Hematopoietic multipotent progenitor cell treated with erythropoietin and hydrocortisone succinate and interleukin-3 and kit ligand, for 4 days (in vitro differentiated cells): ENCODE measurements at regions not wholly inside any gene's neighbourhood (a gene's known extent, or its start where the extent isn't known, plus 50 kb on each side); places are given as distances from the start of the nearest gene placed in this dataset.
"Not testable (repeated sequence)": the region's sequence is repeated elsewhere in the genome, so short reads cannot be mapped to it uniquely, and the experiment has no call there.

Experiments used
- DNase-seq: peaks from one replicate; pipeline ENCODE4 v3.0.0-alpha.2; 2015

DNA sequence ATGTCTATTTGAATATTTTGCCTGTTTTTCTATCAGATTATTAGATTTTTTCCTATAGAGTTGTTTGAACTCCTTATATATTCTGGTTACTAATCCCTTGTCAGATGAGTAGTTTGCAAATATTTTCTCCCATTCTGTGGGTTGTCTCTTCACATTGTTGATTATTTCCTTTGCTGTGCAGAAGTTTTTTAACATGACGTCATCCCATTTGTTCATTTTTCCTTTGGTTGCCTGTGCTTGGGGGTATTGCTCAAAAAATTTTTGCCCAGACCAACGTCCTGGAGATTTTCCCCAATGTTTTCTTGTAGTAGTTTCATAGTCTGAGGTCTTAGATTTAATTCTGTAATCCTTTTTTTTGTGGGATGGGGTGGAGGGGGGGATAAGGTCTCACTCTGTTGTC, 168.7 kb upstream of the NFIA start:
- DNase-seq, result not testable (repeated sequence)

DNA sequence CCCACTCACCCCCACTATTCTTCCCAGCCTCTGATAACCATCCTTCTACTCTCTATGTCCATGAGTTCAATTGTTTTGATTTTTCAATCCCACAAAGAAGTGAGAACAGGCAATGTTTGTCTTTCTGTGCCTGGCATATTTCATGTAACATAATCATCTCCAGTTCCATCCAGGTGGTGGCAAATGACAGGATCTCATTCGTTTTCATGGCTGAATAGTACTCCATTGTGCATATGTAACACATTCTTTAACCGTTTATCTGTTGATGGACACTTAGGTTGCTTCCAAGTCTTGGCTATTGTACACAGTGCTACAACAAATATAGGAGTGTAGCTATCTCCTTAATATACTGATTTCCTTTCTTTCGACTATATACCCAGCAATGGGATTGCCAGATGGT, 169.3 kb upstream of the NFIA start:
- no peak for DNase-seq

DNA sequence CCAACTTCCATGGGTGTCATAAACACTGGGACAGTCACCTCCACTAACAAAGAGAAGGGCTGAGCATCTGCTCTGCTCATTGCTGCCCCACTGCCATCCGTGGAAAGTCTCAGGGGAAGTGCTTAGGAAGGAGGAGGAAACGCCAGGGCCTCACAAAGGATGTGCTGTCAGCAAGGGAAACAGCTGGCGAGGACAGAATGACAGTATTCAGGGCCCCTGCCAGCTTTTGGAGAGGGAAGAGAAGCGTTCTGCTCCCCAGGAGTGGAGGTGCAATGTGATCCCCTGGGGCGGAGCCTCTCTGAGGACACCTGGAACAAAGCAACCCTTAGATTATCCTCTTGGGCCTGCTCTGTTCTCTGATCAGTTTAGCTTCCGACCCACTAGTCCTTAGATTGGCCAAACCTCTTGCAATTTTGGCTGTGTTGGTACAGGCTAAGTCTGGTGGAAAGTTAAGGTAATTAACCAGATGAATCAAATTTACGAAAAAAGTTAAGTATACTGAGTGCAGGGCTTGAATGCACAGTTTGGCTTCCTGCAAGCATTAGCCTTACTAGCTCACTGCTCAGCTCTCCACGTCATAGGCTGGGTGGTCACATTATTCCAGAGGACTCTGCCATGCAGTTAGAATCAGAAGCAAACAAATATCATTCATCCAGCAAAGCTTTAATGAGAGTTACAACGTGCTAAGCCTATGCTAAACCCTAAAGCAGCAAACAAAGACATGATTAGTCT, 170.2 kb upstream of the NFIA start:
- DNase-seq, result peak; percentile 34

DNA sequence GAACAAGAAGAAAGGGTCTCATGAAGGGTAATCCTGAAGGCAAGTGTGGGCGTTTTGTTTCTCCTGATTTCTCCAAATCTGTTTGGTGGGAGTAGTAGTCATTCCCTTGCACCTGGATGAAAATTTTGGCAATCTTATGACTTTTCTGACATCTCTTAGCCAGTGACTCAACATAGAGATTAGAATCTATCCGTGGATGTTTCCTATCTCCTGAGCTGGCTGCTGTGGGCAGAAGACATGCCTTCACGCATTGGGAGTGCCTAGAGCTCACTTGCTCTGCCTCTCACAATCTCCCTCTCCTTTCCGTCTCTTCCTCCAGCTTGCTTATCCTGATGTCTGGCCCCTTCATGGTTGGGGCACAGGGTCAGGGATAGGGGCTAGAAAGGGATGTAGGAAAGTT, 174.2 kb upstream of the NFIA start:
- no peak for DNase-seq

DNA sequence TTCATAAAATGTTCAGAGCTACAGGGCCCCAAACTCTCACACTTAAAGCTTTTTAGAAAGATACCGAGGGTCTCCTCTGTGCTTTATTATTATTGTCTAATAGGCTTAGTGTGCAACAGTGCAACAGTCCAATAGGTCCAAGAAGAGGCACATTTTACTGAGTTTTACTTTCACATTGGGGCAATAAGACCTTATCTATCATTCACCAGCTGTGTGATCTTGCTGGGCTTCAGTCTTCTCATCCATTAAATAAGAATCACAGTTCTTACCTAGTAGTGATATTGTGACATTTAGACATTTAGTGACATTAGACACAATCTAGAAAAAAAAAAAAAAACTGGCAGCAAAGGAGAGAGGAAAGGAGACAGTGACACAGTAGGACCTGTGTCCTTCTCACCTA, 175.8 kb upstream of the NFIA start:
- peak; percentile 28 for DNase-seq

DNA sequence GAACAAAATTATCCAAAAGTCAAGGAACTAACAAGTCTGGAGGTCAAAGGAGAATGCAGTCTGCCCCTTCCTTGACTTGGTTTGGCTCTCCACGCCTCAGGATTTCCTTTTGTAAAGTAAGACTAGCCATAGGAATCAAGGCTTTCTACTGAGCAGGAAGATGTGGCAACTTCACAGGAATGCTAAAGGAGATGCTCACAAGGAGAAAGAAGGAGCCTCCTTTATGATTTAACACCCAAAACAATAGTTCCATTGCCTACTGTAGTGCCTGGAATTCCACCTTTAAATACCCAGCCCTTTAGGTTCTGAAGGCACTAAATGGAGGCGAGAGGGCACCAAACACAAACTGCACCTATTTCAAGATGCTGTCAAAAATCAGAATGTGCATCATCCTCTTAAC, 176.3 kb upstream of the NFIA start:
- DNase-seq, result no peak

DNA sequence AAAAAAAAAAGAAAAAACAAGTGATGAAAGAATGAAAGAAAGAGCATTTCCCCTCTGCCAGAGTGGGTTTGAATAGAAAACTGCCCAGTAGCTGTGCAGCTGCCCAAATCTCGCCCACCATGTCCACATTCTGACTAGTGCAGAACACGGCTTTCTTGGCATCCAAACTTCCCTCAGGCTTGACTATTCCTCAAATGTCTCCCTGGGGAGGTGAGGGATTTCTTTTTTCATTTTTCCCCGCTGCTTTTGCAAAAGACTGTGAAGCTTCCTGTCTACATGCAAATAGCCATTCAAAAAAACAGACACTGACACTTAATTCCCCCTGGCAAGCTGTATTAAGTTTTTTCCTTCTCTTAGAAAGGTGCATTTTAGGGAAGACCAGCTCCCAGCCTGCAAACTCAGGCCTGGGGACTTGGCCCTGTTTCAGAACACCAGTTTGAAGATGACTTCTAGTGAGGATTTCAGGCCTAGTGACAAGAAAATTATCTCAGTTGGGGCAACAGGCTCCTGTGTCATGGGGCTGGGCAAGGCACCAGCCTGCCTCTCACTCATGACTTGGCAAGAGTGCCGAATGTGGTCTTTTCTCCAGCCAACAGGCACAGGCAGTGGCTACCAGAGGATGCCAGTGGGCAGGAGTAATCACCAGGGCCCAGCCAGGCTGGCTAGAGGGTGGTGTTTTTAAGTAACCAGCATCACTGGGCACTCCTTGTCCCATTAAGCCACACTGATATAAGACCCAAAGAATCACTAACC, 178.1 kb upstream of the NFIA start:
- peak; percentile 68 for DNase-seq

DNA sequence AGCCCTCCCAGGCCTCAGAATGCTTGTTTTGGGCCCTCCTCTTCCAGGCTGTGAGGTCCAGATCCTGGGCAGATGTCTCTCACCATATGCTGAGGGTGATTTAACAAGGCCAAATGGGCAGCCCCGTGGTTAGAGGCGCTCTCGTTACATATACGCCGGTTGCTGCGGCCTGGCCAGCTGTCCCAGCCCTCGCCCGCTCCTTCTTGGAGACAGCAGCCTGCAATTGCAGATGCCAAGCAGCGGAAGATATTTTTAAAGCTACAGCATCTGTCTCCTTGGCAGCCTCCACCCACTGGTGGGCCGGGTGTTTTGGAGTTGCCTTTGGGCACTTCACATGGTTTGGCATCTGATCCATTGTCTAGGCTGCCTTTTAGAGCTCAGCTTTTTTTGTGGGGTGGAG, 178.8 kb upstream of the NFIA start:
- no peak for DNase-seq

DNA sequence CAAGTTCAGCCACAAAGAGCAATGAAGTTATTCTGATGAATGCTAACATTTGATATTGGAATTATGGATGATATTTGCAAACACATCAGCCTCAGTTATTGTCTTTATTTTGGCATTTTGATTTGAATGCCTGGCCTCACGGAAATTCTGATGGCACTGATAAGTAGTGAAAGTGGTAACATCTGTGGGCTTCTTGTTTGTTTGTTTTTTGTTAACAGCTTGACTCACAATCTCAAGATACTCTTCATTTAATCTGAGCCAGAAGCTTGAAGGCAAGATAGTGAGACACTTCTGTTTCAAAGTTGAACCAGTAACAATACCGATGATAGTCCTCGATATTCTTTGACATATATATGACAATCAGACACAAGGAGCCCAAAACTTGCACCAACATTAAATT, 182.9 kb upstream of the NFIA start:
- DNase-seq, result no peak

DNA sequence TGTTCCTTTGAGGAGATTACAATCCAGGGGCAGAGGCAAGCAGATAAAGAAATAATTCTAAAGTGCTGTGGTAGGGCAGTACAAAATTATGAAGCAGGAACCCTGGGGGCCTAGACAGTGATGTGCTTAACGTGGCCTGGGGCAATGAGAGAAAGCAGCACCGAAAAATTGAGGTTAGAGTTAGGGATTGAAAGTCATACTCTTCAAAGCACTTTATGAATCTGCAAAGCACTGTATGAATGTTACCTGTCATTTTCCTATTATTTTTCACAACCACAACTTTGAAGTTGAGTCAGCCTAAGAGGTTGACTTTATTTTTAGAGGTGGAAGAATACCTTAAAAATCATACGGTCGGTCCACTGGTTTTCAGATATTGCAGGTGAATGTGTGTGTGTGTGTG, 183.4 kb upstream of the NFIA start:
- no peak for DNase-seq

DNA sequence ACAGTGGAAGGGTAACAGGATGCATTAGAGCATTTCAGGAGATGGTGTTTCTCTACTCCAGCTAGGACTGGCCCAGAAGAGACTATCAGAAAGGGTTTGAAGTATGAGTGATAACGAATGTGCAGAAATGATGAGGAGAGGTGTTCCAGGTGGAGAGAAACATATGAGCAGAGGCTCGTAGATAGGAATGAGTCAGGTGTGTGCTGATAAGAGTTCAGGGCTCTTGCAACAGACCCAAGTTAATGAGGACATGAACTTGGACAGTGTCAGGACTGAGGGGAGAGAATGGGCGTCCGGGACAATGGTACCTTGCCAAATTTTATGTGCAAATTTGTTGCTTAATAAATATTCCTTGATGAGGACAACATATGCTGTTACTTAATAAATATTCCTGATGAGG, 183.9 kb upstream of the NFIA start:
- no peak for DNase-seq

DNA sequence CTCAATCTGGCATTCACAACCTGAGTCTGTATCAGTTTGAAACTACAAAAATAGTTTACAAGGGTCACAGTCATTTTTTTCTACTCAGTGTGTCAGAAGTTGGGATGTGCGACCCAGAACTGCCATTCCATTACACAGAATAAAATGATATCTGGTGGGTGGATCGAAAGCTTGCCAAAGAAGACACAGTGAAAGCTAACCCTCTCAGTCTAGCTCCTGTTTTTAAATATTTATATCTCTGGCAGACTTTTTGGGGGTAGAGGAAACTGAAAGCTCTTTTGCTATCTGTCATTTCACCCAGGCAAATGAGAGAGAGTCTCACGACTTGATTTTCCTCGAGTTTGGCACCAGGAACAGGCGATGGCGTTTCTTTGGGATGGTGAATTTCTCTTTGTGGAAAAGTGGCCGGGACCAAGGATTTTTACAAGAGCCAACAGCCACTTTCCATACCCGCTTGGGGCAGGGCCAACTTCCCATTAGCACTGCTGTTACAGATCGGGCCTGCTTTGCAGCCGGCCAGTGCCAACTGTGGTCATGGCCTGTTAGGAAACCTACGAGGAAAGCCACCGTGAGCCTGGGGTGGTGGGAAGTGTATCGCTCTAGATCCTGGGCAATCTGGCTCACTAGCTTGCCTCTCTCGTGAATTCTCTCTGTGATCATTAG, 185.5 kb upstream of the NFIA start:
- no peak for DNase-seq

DNA sequence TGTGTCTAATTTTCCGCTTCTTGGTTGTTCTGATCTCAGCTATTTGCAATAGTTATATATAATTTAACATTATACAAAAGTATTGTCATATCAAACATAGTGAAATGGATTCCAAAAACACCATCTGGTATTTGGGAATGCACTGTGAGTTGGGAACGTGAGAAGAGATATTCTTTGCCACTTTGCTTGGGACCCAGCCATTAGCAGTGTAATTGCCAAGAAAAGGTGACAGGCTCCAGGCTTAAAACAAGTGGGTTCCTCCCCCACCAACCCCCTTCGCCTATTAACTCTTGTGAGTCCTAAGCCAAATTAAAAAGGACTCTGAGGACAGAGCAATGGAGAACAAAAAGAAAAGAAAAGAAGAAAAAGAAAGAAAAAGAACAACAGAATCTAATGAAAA, 186.7 kb upstream of the NFIA start:
- DNase-seq, result no peak

DNA sequence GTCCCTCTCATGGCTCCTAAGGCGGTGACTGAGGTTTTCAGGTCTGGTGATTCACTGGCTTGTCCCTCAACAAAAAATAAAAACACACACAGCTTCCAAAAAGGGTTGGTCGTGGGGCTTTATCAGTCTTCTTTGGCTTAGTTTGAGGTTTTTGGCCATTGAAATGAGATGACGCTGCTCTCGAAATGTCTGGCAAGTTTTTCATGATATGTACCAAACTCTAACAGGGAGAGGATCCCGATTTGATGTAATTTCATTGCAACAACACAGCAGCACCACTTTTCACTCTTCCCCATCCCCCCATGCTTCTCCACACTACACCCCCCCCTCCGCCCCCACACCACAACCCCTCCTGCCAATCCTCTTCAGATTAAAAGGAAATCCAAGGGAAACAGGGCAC, 187.1 kb upstream of the NFIA start:
- DNase-seq, result peak; percentile 44

DNA sequence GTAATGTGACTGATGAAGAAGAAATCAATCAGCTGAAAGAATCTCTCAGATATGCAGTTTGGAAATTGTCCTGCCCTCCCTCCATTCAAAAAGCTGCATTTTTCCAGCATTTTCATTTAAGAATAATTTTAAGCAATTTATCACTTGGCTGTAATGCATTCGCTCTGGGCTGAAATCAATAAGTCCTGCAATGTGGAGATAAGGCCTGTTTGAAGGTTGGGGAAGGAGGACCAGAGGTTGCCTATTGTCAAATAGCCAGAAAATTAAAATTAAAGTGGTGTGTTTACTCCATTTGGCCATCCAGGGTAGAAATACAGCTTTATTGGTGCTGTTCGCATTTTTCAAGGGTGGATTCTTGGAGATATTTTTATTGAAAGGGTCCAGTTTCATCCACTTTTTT, 187.6 kb upstream of the NFIA start:
- DNase-seq, result peak; percentile 57

DNA sequence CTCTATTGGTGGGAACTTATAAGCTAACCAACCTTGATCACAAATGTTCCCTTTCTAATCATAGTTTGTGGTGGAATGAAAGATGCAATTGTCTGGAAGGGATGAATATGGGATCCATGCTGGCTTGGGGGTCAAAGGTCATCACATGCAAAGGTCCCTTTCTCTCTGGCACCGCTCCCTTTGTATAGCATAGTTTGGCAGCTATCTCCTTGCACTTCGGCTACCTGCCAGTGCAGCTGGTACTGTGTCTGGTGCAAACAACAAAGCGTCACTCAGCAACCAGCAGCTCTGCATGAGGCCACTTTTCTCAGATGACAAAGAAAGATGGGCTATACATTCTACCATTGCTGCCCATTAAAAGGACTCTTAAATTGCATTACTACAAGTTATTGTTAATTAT, 188.2 kb upstream of the NFIA start:
- no peak for DNase-seq

DNA sequence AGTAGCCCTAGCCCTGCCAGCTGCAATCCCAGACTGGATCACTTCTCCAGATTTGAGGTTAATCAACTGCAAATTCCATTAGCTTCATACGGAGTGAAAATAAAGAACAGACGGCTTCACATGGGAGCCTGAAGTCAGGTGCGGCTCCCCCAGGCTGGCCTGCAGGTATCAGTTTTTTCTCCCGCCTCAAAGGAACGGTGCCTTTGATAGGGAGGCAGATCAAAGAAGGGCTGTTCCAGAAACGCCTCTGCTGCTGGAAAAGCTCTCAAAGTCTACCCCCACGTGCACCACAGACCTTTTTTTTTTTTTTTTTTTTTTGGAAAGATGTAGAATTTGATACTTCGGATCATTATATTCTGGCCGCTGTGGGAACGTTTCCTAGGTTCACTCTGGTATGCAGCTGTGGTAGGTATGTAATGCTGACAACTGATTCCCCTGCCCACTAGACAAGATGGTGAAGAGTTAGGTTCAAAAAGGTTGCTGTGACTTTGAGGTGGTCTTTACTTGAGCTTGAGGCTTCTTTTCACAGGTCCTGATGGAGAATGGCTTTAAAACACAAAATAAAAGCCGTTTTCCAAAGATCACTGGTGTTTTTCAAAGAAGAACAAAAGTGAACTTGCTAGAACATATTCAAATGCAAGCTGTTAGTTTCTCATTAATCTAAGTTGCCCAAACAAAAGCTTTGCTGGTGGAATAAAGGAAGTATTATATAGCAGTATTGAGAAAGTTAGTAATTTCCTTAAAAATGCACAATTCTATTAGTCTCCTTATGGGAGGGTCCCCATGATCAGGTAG, 189.0 kb upstream of the NFIA start:
- DNase-seq, result no peak

DNA sequence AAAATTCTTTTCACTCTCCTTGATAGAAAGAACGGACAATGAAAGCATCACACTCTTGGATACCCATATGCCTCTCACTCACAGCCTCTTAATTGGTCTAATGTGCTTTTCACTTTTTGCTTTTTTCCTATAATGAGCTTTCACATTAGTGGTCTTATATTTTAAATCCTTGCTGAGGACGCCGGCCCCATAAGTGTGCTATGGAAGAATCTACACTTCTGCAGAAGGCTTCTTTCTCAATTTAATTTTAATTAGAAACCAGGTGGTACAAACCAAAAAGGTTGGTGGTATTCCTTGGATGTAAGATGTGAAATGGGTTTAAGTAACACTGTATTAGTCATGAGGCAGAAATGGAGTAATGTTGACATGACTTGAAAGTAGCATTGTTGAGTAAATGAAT, 190.6 kb upstream of the NFIA start:
- DNase-seq, result no peak

DNA sequence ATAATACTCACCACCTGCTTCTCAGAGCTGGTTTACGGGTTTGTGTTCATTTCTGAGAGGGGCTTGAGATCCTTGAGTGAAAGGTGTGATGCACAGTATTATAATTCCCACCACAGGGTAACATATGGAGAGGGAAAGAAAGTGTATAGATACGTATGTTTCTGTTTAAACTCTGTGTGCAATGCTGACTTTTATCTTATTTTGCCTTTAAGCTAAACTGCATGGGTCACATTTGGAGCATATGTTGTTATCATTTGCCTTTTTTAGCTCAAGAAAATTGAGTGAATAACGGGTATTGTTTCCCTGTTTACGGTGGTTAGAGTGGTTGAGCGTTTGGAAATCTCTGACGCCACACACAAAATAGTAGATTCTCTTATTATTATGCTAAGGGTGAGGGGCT, 191.1 kb upstream of the NFIA start:
- DNase-seq, result no peak

DNA sequence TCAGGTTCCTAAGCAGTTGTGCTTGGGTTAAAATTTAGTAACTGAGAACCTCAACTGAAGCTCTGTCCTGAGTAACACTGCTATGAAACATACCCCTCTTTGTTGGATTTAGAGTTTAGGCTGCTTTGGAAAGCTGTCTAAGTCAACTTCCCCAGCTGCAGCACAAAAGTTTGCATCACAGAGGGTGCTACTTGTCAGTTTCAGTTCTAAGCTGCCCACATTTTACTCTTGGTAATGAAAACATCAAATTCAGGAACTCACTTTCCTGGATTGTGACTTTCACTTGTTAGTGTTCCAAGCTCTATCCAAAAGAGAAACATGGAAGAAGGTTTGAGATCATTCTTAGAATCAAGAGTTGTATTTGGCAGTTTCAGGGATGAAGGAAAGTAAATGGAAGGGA, 191.7 kb upstream of the NFIA start:
- DNase-seq, result peak; percentile 16

DNA sequence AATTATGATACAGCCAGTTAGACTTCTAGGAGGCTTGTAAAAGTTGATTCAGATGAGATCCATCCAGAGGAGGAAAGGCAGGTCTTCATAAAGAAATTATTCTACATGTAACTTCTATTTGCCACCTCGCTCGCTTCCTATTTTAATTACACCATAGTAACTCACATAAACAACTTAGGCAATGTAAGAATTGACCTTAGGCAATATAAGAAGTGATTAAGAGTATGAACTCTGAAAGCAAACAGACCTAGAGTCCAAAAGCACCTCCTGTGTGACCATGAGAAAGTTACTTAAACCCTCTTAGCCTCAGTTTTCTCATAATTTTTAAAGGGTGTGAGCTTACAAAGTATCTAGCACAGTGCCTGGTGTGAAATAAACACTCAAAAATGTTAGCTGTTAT, 192.7 kb upstream of the NFIA start:
- no peak for DNase-seq

DNA sequence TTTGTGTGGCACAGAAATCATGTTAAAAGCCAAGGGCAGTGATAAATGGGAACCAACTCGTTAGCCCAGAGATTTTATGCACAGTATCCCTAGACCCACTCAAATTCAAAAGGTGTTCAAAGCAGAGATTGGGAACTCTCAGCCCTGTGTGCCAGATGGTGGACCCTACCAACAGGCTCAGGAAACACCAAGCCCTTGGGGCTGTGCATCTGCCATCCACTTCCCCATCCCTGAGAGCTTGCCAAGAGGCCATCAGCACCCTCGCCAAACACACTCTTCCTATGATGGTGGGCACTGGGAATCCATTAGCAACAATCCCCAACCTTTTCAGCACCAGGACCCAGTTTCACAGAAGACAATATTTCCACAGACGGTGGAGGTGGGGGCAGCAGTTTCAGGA, 194.2 kb upstream of the NFIA start:
- DNase-seq, result no peak

DNA sequence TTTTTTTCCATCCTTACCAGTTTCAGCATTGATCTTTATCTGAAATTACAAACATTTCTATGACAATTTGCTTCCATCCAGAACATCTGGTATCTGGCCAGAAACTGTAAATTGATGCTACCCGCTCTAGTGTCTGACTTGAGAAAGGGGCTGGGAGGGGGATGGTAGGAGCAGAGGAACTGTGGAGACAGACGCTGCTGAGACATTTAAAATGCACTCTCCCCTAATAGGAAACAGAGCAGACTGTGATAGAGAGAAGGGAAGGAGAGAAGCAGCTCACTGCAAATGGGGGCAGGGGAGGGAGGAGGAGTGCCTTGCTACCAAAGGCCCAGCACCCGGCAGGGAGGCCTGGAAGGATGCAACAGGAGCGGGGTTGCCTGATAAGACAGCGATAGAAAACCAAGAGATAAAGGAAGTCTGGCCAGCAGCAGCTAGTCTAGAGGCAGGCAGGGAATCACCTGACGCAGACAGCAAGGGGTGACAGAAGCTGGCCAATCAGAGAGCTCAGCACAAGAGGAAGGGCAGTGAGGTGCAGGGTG, 195.5 kb upstream of the NFIA start:
- DNase-seq, result peak; percentile 25
